ENCODE measurements at regions not wholly inside any gene's neighbourhood (a gene's known extent, or its start where the extent isn't known, plus 50 kb on each side); places are given as distances from the start of the nearest gene placed in this dataset.

DNA sequence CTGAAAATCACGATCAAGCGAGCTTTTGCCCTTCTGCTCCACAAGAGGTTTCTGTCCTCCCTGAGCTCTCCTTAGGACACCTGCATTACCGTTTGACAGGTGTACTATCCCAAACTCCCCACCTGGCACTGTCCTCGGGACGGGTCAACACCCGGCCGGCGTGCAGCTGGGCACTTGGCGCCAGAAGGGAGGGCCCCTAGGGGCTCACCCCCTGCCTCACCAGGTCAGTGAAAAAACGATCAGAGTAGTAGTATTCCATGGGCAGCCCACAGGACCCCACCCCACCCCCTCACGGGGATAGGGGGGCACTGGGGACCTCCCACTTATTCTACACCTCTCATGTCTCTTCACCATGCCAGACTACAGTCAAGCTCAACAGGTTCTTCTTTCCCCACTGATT, 117.6 kb upstream of the ANKRD30BL start:
- Histone ChIP-seq H3K27ac (ENCODE audit: control insufficient read depth, insufficient read depth) (no peak overlapping the region), H3K4me3 (no peak overlapping the region), H3K4me2 (ENCODE audit: control insufficient read depth, insufficient read depth) (no peak overlapping the region), H4K20me1 (ENCODE audit: control insufficient read depth, insufficient read depth) (no peaks in the 10 kb centered on the region), H2AFZ (ENCODE audit: control insufficient read depth, low read depth, low read length) (no peak overlapping the region), H3K27me3 (replicated peaks in 1 of 2; ENCODE audit: control insufficient read depth in 2 of 2, insufficient read depth in 2 of 2, low read length in 1 of 2) (no peaks in the 10 kb centered on the region), H3K79me2 (ENCODE audit: control insufficient read depth, insufficient read depth, low read length) (no peaks in the 10 kb centered on the region), H3K4me1 (ENCODE audit: control insufficient read depth, insufficient read depth, low read length) (no peaks in the 10 kb centered on the region), H3K9ac (ENCODE audit: control insufficient read depth, insufficient read depth, low read length) (no peak overlapping the region), H3K36me3 (ENCODE audit: control insufficient read depth in 2 of 2, insufficient read depth in 2 of 2, low read length in 1 of 2) (no peaks in the 10 kb centered on the region), H3K9me3 (replicated peaks; ENCODE audit: control insufficient read depth, insufficient read depth, low read length) (no peaks in the 10 kb centered on the region; the same call in 2 of the 3 replicates)
- 56% methylated on average over 11 of the region's 11 CpGs for WGBS (ENCODE audit: insufficient coverage, insufficient replicate concordance, low lambda C conversion rate, missing lambda C conversion rate)
- ChIA-PET RAD21 (ENCODE audit: unreplicated experiment) (no interaction called here), SMC1A (ENCODE audit: uncharacterized antibody, unreplicated experiment) (no interaction called here), POLR2A (no interaction called here), CTCF (no interaction called here)
- TF ChIP-seq JUND (IDR thresholded peaks at IDR 0.05; ENCODE audit: low read depth, low read length) (no peak), ATF7 (IDR thresholded peaks at IDR 0.05; ENCODE audit: low read depth) (no peak), SMAD1 (IDR thresholded peaks at IDR 0.05; ENCODE audit: low read depth, partially characterized antibody) (no peak), NFYB (IDR thresholded peaks at IDR 0.05; ENCODE audit: insufficient read depth, low read depth, low read length) (no peak), ZNF207 (IDR thresholded peaks at IDR 0.05; ENCODE audit: borderline replicate concordance) (no peak), POLR2A (IDR thresholded peaks at IDR 0.05; ENCODE audit: low read depth, low read length) (no peak), ZNF622 (IDR thresholded peaks at IDR 0.05) (no peak), JUNB (IDR thresholded peaks at IDR 0.05) (no peak), TCF7 (IDR thresholded peaks at IDR 0.05; ENCODE audit: borderline replicate concordance) (no peak), PAX8 (IDR thresholded peaks at IDR 0.05) (no peak), RUNX3 (IDR thresholded peaks at IDR 0.05; ENCODE audit: low read length) (no peak), CREB1 (IDR thresholded peaks at IDR 0.05; ENCODE audit: low read depth) (no peak), FOS (IDR thresholded peaks at IDR 0.05; ENCODE audit: borderline replicate concordance, extremely low read depth, insufficient read length) (no peak), MYB (IDR thresholded peaks at IDR 0.05; ENCODE audit: borderline replicate concordance, low read depth, low read length) (no peak), STAT3 (IDR thresholded peaks at IDR 0.05; ENCODE audit: low read depth, low read length) (no peak)
- TF ChIP-seq, protein P1, sequence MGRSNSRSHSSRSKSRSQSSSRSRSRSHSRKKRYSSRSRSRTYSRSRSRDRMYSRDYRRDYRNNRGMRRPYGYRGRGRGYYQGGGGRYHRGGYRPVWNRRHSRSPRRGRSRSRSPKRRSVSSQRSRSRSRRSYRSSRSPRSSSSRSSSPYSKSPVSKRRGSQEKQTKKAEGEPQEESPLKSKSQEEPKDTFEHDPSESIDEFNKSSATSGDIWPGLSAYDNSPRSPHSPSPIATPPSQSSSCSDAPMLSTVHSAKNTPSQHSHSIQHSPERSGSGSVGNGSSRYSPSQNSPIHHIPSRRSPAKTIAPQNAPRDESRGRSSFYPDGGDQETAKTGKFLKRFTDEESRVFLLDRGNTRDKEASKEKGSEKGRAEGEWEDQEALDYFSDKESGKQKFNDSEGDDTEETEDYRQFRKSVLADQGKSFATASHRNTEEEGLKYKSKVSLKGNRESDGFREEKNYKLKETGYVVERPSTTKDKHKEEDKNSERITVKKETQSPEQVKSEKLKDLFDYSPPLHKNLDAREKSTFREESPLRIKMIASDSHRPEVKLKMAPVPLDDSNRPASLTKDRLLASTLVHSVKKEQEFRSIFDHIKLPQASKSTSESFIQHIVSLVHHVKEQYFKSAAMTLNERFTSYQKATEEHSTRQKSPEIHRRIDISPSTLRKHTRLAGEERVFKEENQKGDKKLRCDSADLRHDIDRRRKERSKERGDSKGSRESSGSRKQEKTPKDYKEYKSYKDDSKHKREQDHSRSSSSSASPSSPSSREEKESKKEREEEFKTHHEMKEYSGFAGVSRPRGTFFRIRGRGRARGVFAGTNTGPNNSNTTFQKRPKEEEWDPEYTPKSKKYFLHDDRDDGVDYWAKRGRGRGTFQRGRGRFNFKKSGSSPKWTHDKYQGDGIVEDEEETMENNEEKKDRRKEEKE (IDR thresholded peaks at IDR 0.05) = no peak
- no peak for FAIRE-seq
- in situ Hi-C loops (cut with MboI) (no loop called here), intact Hi-C loops (cut with micrococcal nuclease; ENCODE audit: unreplicated experiment) (no loop called here)
- no peak for ATAC-seq
- BruUV-seq (replicated peaks) = no TSS peak
- no peak for DNase-seq (ENCODE audit: low read depth, low spot score)

Data from GM12878 (cell line).